ENCODE measurements at regions not wholly inside any gene's neighbourhood (a gene's known extent, or its start where the extent isn't known, plus 50 kb on each side); places are given as distances from the start of the nearest gene placed in this dataset.

DNA sequence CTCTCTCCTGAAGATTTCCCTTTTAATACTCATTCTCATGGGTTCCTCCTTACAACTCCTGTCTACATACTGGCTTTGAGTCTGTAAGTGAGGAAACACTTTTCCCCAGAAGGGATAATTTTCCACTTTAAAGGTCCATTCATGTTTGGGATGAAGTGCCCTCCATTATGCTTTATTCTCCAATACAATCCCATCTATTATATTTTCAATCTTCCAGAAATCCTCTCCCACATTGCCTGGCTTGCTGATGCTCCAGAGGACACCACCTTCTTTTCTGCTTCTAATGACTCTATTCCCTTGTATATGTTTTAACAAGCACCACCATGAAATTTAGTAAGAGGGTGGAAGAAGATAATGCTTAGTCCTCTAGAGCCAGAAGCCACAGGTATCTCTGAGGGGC, 92.7 kb upstream of the NBEA start:
- Histone ChIP-seq H2BK12ac (ENCODE audit: low read length) (no peak overlapping the region), H3K4me2 (ENCODE audit: low read length) (no peak overlapping the region), H3K9me3 (ENCODE audit: insufficient read depth, low read depth, low read length) (no peaks in the 10 kb centered on the region), H3K79me2 (ENCODE audit: control insufficient read depth, insufficient read depth, low read length, poor library complexity) (no peaks in the 10 kb centered on the region), H3K23ac (ENCODE audit: low read length) (no peak overlapping the region), H3K14ac (ENCODE audit: low read length) (no peak overlapping the region), H2BK120ac (ENCODE audit: insufficient read depth, low read length, poor library complexity) (no peak overlapping the region), H3K4me3 (ENCODE audit: low read depth, low read length) (no peak overlapping the region), H3K27ac (ENCODE audit: low read depth, low read length) (no peak overlapping the region), H3K18ac (ENCODE audit: low read length) (no peak overlapping the region), H2BK5ac (ENCODE audit: low read depth, low read length, poor library complexity) (no peak overlapping the region), H3K4me1 (ENCODE audit: control insufficient read depth in 1 of 2, insufficient read depth in 2 of 2, low read length in 2 of 2) (no peaks in the 10 kb centered on the region), H3K4ac (ENCODE audit: low read depth, low read length) (no peak overlapping the region), H2AK5ac (ENCODE audit: low read length) (no peak overlapping the region), H3K36me3 (ENCODE audit: control insufficient read depth in 1 of 2, insufficient read depth in 2 of 2, low read length in 2 of 2) (no peaks in the 10 kb centered on the region), H4K8ac (ENCODE audit: low read depth, low read length) (no peak overlapping the region), H3K79me1 (ENCODE audit: low read length) (no peaks in the 10 kb centered on the region), H4K12ac (ENCODE audit: low read depth, low read length) (no peak overlapping the region), H2AFZ (ENCODE audit: insufficient read depth, low read length, poor library complexity) (no peak overlapping the region), H4K91ac (ENCODE audit: low read depth, low read length) (no peak overlapping the region), H3K27me3 (ENCODE audit: insufficient read depth, low read length) (no peaks in the 10 kb centered on the region), H3K9ac (ENCODE audit: low read length) (no peak overlapping the region)
- DNase-seq = no peak

DNA sequence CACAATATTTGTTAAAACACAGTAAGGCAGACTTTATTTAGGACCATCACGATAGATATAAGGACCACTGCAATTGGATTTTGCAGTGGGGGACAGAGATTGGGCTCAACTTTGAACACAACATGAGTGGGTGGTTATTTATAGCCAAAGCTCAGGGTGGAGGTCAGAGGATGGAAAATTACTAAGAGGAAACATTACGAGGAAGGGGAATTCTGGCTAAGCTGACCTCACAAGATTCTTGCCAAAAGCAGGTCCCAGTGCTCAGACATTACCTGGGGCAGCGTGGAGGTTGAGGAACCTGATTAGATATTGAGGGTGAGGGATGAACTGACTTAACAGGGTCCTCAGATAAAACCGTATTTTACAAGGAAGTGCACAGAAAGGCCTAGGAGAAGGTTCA, 88.9 kb upstream of the NBEA start:
- Histone ChIP-seq H3K36me3 (ENCODE audit: control insufficient read depth in 1 of 2, insufficient read depth in 2 of 2, low read length in 2 of 2) (no peaks in the 10 kb centered on the region), H4K8ac (ENCODE audit: low read depth, low read length) (no peak overlapping the region), H3K27me3 (ENCODE audit: insufficient read depth, low read length) (no peaks in the 10 kb centered on the region), H4K12ac (ENCODE audit: low read depth, low read length) (no peak overlapping the region), H2BK120ac (ENCODE audit: insufficient read depth, low read length, poor library complexity) (no peak overlapping the region), H3K79me1 (ENCODE audit: low read length) (no peaks in the 10 kb centered on the region), H4K91ac (ENCODE audit: low read depth, low read length) (no peak overlapping the region), H3K27ac (ENCODE audit: low read depth, low read length) (no peak overlapping the region), H2BK5ac (ENCODE audit: low read depth, low read length, poor library complexity) (no peak overlapping the region), H2BK12ac (ENCODE audit: low read length) (no peak overlapping the region), H3K79me2 (ENCODE audit: control insufficient read depth, insufficient read depth, low read length, poor library complexity) (no peaks in the 10 kb centered on the region), H2AFZ (ENCODE audit: insufficient read depth, low read length, poor library complexity) (no peak overlapping the region), H3K9ac (ENCODE audit: low read length) (no peak overlapping the region), H3K9me3 (ENCODE audit: insufficient read depth, low read depth, low read length) (peaks cover 2% of the 10 kb centered on the region), H2AK5ac (ENCODE audit: low read length) (no peak overlapping the region), H3K14ac (ENCODE audit: low read length) (no peak overlapping the region), H3K4me1 (ENCODE audit: control insufficient read depth in 1 of 2, insufficient read depth in 2 of 2, low read length in 2 of 2) (no peaks in the 10 kb centered on the region), H3K23ac (ENCODE audit: low read length) (no peak overlapping the region), H3K18ac (ENCODE audit: low read length) (no peak overlapping the region), H3K4me3 (ENCODE audit: low read depth, low read length) (no peak overlapping the region), H3K4me2 (ENCODE audit: low read length) (no peak overlapping the region), H3K4ac (ENCODE audit: low read depth, low read length) (no peak overlapping the region)
- DNase-seq = no peak
- no CpG with 5 or more reads among the region's 4 CpGs for WGBS (ENCODE audit: extremely low coverage, insufficient coverage, insufficient read length)

DNA sequence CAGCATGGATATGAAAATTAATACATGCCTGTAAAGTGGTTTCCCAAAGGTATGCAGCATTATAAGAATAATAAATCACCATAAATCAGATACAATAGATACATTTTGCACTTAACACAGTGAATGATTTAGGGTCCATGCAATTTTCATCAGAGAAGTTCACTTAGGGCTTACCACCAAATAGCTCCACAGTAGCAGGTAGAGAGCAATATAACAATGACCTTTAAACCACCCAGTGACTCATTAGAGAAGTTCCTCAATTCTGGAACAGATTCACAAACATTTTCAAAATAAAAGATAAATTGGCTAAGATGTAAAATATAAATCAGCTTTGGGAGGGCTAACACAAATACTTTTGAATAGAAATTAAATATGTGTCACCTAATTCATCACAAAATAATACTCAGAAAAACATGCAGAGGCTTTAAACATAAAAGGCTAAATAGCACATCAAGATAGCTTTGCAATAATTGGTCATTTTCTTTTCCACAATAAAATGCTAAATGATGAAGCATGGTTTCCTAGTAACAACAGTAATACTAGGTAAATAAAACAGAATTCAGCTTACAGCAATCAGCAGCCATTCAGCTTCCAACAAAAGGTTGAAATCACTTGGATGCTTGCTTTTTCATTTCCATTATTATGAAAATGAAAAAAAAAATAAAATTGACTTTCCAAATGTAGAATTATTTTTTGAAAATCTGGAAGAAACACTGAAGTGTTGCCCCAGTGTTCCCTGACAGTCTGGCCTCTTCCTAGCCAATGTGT, 84.3 kb upstream of the NBEA start:
- Histone ChIP-seq H3K18ac (ENCODE audit: low read length) (no peak overlapping the region), H3K4me3 (ENCODE audit: low read depth, low read length) (no peak overlapping the region), H4K12ac (ENCODE audit: low read depth, low read length) (no peak overlapping the region), H2BK12ac (ENCODE audit: low read length) (no peak overlapping the region), H3K23ac (ENCODE audit: low read length) (no peak overlapping the region), H2AFZ (ENCODE audit: insufficient read depth, low read length, poor library complexity) (no peak overlapping the region), H3K27ac (ENCODE audit: low read depth, low read length) (no peak overlapping the region), H3K27me3 (ENCODE audit: insufficient read depth, low read length) (no peaks in the 10 kb centered on the region), H2BK5ac (ENCODE audit: low read depth, low read length, poor library complexity) (no peak overlapping the region), H3K14ac (ENCODE audit: low read length) (no peak overlapping the region), H3K36me3 (ENCODE audit: control insufficient read depth in 1 of 2, insufficient read depth in 2 of 2, low read length in 2 of 2) (no peaks in the 10 kb centered on the region), H3K79me1 (ENCODE audit: low read length) (no peaks in the 10 kb centered on the region), H3K4ac (ENCODE audit: low read depth, low read length) (no peak overlapping the region), H2BK120ac (ENCODE audit: insufficient read depth, low read length, poor library complexity) (no peak overlapping the region), H4K91ac (ENCODE audit: low read depth, low read length) (no peak overlapping the region), H4K8ac (ENCODE audit: low read depth, low read length) (no peak overlapping the region), H2AK5ac (ENCODE audit: low read length) (no peak overlapping the region), H3K4me1 (ENCODE audit: control insufficient read depth in 1 of 2, insufficient read depth in 2 of 2, low read length in 2 of 2) (no peaks in the 10 kb centered on the region), H3K79me2 (ENCODE audit: control insufficient read depth, insufficient read depth, low read length, poor library complexity) (no peaks in the 10 kb centered on the region), H3K9me3 (ENCODE audit: insufficient read depth, low read depth, low read length) (peaks cover 2% of the 10 kb centered on the region), H3K4me2 (ENCODE audit: low read length) (no peak overlapping the region), H3K9ac (ENCODE audit: low read length) (no peak overlapping the region)
- no peak for DNase-seq

- no peak overlapping the region for H2AK5ac ChIP-seq (ENCODE audit: low read length)
- H3K4me2 ChIP-seq (ENCODE audit: low read length) = no peak overlapping the region
- DNase-seq = no peak
- H3K4me3 ChIP-seq (ENCODE audit: low read depth, low read length) = no peak overlapping the region
- no peaks in the 10 kb centered on the region for H3K4me1 ChIP-seq (ENCODE audit: control insufficient read depth in 1 of 2, insufficient read depth in 2 of 2, low read length in 2 of 2)
- H2BK12ac ChIP-seq (ENCODE audit: low read length) = no peak overlapping the region
- H4K8ac ChIP-seq (ENCODE audit: low read depth, low read length) = no peak overlapping the region
- H2AFZ ChIP-seq (ENCODE audit: insufficient read depth, low read length, poor library complexity) = no peak overlapping the region
- no peaks in the 10 kb centered on the region for H3K27me3 ChIP-seq (ENCODE audit: insufficient read depth, low read length)
- no peak overlapping the region for H3K9ac ChIP-seq (ENCODE audit: low read length)
- no peak overlapping the region for H3K27ac ChIP-seq (ENCODE audit: low read depth, low read length)
- no CpG with 5 or more reads among the region's 2 CpGs for WGBS (ENCODE audit: extremely low coverage, insufficient coverage, insufficient read length)
- no peak overlapping the region for H3K4ac ChIP-seq (ENCODE audit: low read depth, low read length)
- H3K14ac ChIP-seq (ENCODE audit: low read length) = no peak overlapping the region
- H4K12ac ChIP-seq (ENCODE audit: low read depth, low read length) = no peak overlapping the region
- no peak overlapping the region for H4K91ac ChIP-seq (ENCODE audit: low read depth, low read length)
- no peak overlapping the region for H2BK5ac ChIP-seq (ENCODE audit: low read depth, low read length, poor library complexity)
- no peaks in the 10 kb centered on the region for H3K36me3 ChIP-seq (ENCODE audit: control insufficient read depth in 1 of 2, insufficient read depth in 2 of 2, low read length in 2 of 2)
- no peak overlapping the region for H3K18ac ChIP-seq (ENCODE audit: low read length)
- no peak overlapping the region for H2BK120ac ChIP-seq (ENCODE audit: insufficient read depth, low read length, poor library complexity)
- H3K23ac ChIP-seq (ENCODE audit: low read length) = no peak overlapping the region
- H3K79me1 ChIP-seq (ENCODE audit: low read length) = no peaks in the 10 kb centered on the region
- H3K79me2 ChIP-seq (ENCODE audit: control insufficient read depth, insufficient read depth, low read length, poor library complexity) = no peaks in the 10 kb centered on the region
- H3K9me3 ChIP-seq (ENCODE audit: insufficient read depth, low read depth, low read length) = no peaks in the 10 kb centered on the region
Measured at GRCh38 chr13:34862311-34862710, 79.8 kb upstream of the NBEA start.

Measured in trophoblast cell (in vitro differentiated cells and primary cell).